ENCODE measurements at regions not wholly inside any gene's neighbourhood (a gene's known extent, or its start where the extent isn't known, plus 50 kb on each side); places are given as distances from the start of the nearest gene placed in this dataset.

- no peak for TF ChIP-seq EZH2phosphoT487 (conservative IDR thresholded peaks at IDR 0.05; ENCODE audit: low read length)
- no peak for TF ChIP-seq CTCF (IDR thresholded peaks at IDR 0.05; ENCODE audit: insufficient read depth, low read length, poor library complexity, severe bottlenecking)
- no peaks in the 10 kb centered on the region for H3K27me3 ChIP-seq (ENCODE audit: low read length)
- H3K79me2 ChIP-seq (ENCODE audit: insufficient read depth, low read length): no peaks in the 10 kb centered on the region
- no peak overlapping the region for H3K4me3 ChIP-seq (ENCODE audit: insufficient read depth, low read length, poor library complexity, severe bottlenecking)
- H3K9me2 ChIP-seq (replicated peaks; ENCODE audit: insufficient read depth, low read length): no peaks in the 10 kb centered on the region
- H3K36me3 ChIP-seq (ENCODE audit: low read length): no peaks in the 10 kb centered on the region
- no peaks in the 10 kb centered on the region for H3F3A ChIP-seq (ENCODE audit: insufficient read depth)
- no peak overlapping the region for H3K9ac ChIP-seq (ENCODE audit: low read length)
- no peak overlapping the region for H2AFZ ChIP-seq (ENCODE audit: low read depth, low read length, severe bottlenecking)
- H3K4me2 ChIP-seq (ENCODE audit: low read depth, low read length, poor library complexity, severe bottlenecking): no peak overlapping the region
- H4K20me1 ChIP-seq (ENCODE audit: low read depth, low read length): no peaks in the 10 kb centered on the region
- H3K27ac ChIP-seq (ENCODE audit: low read depth, low read length): no peak overlapping the region
- H3K9me3 ChIP-seq (ENCODE audit: insufficient read depth, low read length): no peaks in the 10 kb centered on the region
These were observed 201.2 kb upstream of the FOXG1 start for GRCh38 chr14:28565345-28565744.

DNA sequence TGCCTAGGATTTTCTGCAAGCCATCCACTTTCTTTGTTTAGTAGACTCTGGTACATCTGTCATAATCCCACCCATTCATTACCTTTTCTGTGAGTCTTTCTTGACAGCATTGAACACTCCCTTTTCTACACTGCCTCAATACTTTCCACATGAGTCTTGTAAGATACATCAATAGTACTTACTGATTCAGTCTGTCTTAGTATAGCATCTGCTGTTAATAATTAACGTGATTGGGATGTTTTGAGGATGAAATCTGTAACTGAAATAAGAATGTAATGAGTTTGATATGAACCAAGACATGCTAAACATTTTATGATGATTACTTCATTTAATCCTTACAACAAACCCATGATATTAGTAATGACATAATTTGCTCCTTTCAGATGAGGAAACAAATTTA is 196.2 kb upstream of the FOXG1 start:
- Histone ChIP-seq H3F3A (ENCODE audit: insufficient read depth) (no peaks in the 10 kb centered on the region), H3K4me3 (ENCODE audit: insufficient read depth, low read length, poor library complexity, severe bottlenecking) (no peak overlapping the region), H3K9ac (ENCODE audit: low read length) (no peak overlapping the region), H4K20me1 (ENCODE audit: low read depth, low read length) (no peaks in the 10 kb centered on the region), H3K27me3 (ENCODE audit: low read length) (no peaks in the 10 kb centered on the region), H3K9me2 (replicated peaks; ENCODE audit: insufficient read depth, low read length) (no peaks in the 10 kb centered on the region), H3K36me3 (ENCODE audit: low read length) (no peaks in the 10 kb centered on the region), H3K9me3 (ENCODE audit: insufficient read depth, low read length) (no peaks in the 10 kb centered on the region), H3K4me2 (ENCODE audit: low read depth, low read length, poor library complexity, severe bottlenecking) (no peak overlapping the region), H3K79me2 (ENCODE audit: insufficient read depth, low read length) (no peaks in the 10 kb centered on the region), H3K27ac (ENCODE audit: low read depth, low read length) (no peak overlapping the region), H2AFZ (ENCODE audit: low read depth, low read length, severe bottlenecking) (no peak overlapping the region)
- TF ChIP-seq EZH2phosphoT487 (conservative IDR thresholded peaks at IDR 0.05; ENCODE audit: low read length) (no peak), CTCF (IDR thresholded peaks at IDR 0.05; ENCODE audit: insufficient read depth, low read length, poor library complexity, severe bottlenecking) (no peak)

DNA sequence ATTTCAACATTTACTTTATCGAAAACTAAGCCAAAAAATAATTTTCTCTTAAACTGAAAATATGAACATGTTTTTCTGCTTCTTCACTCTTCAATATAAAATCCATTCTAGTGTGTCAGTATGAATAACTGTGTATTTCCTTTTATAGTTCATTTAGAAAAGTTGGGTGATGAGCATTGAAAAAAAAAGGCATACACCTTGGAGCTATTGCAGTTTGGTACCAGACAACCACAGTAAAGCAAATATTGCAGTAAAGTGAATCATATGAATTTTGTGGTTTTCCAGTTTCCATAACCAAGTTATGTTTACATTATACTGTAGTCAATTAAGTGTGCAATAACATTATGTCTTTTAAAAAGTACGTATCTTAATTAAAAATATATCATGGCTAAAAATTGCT is 195.0 kb upstream of the FOXG1 start:
- no peak overlapping the region for H3K27ac ChIP-seq (ENCODE audit: low read depth, low read length)
- H3F3A ChIP-seq (ENCODE audit: insufficient read depth): no peaks in the 10 kb centered on the region
- H3K36me3 ChIP-seq (ENCODE audit: low read length): no peaks in the 10 kb centered on the region
- no peak overlapping the region for H2AFZ ChIP-seq (ENCODE audit: low read depth, low read length, severe bottlenecking)
- no peak for TF ChIP-seq EZH2phosphoT487 (conservative IDR thresholded peaks at IDR 0.05; ENCODE audit: low read length)
- no peak for TF ChIP-seq CTCF (IDR thresholded peaks at IDR 0.05; ENCODE audit: insufficient read depth, low read length, poor library complexity, severe bottlenecking)
- no peak overlapping the region for H3K4me2 ChIP-seq (ENCODE audit: low read depth, low read length, poor library complexity, severe bottlenecking)
- H4K20me1 ChIP-seq (ENCODE audit: low read depth, low read length): no peaks in the 10 kb centered on the region
- no peaks in the 10 kb centered on the region for H3K9me2 ChIP-seq (replicated peaks; ENCODE audit: insufficient read depth, low read length)
- no peak overlapping the region for H3K9ac ChIP-seq (ENCODE audit: low read length)
- no peaks in the 10 kb centered on the region for H3K9me3 ChIP-seq (ENCODE audit: insufficient read depth, low read length)
- H3K79me2 ChIP-seq (ENCODE audit: insufficient read depth, low read length): no peaks in the 10 kb centered on the region
- H3K27me3 ChIP-seq (ENCODE audit: low read length): no peaks in the 10 kb centered on the region
- H3K4me3 ChIP-seq (ENCODE audit: insufficient read depth, low read length, poor library complexity, severe bottlenecking): no peak overlapping the region

DNA sequence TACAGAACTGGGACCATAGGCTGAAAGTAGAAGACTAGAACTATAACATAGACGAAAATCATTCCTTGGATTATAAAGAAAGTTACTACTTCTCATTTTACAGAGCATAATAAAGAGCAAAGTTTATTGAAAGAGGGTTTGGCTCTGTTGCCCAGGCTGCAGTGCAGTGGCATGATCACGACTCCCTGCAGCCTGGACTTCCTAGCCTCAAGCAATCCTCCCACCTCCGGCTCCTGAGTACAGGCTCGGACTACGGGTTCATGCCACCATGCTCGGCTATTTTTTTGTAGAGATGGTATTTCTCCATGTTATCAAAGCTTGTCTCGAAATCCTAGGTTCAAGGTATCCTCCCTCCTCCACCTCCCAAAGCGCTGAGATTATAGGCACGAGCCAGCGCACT is 190.1 kb upstream of the FOXG1 start:
- Histone ChIP-seq H3K27me3 (ENCODE audit: low read length) (no peaks in the 10 kb centered on the region), H3K36me3 (ENCODE audit: low read length) (no peaks in the 10 kb centered on the region), H3K4me2 (ENCODE audit: low read depth, low read length, poor library complexity, severe bottlenecking) (no peak overlapping the region), H2AFZ (ENCODE audit: low read depth, low read length, severe bottlenecking) (no peak overlapping the region), H3K27ac (ENCODE audit: low read depth, low read length) (no peak overlapping the region), H3K9ac (ENCODE audit: low read length) (no peak overlapping the region), H3F3A (ENCODE audit: insufficient read depth) (no peaks in the 10 kb centered on the region), H3K9me2 (replicated peaks; ENCODE audit: insufficient read depth, low read length) (no peaks in the 10 kb centered on the region), H3K79me2 (ENCODE audit: insufficient read depth, low read length) (no peaks in the 10 kb centered on the region), H3K9me3 (ENCODE audit: insufficient read depth, low read length) (no peaks in the 10 kb centered on the region), H4K20me1 (ENCODE audit: low read depth, low read length) (no peaks in the 10 kb centered on the region), H3K4me3 (ENCODE audit: insufficient read depth, low read length, poor library complexity, severe bottlenecking) (no peak overlapping the region)
- TF ChIP-seq EZH2phosphoT487 (conservative IDR thresholded peaks at IDR 0.05; ENCODE audit: low read length) (no peak), CTCF (IDR thresholded peaks at IDR 0.05; ENCODE audit: insufficient read depth, low read length, poor library complexity, severe bottlenecking) (no peak)

Data from SU-DHL-6 (cell line).